ENCODE measurements at regions not wholly inside any gene's neighbourhood (a gene's known extent, or its start where the extent isn't known, plus 50 kb on each side); places are given as distances from the start of the nearest gene placed in this dataset.

- Histone ChIP-seq H2AFZ (ENCODE audit: low read length) (no peak overlapping the region), H4K20me1 (ENCODE audit: low read length) (no peaks in the 10 kb centered on the region), H3K27ac (ENCODE audit: low read length) (no peak overlapping the region), H3K9me3 (ENCODE audit: low read length) (no peaks in the 10 kb centered on the region), H3K9ac (ENCODE audit: low read length) (no peak overlapping the region), H3K9me2 (replicated peaks; ENCODE audit: low read length) (no peaks in the 10 kb centered on the region), H3F3A (ENCODE audit: low read length, unreplicated experiment) (no peaks in the 10 kb centered on the region), H3K4me1 (ENCODE audit: insufficient read depth, low read length) (peaks cover 7% of the 10 kb centered on the region), H3K4me3 (ENCODE audit: low read length) (no peak overlapping the region), H3K36me3 (ENCODE audit: low read depth, low read length) (no peaks in the 10 kb centered on the region), H3K27me3 (ENCODE audit: low read length) (no peaks in the 10 kb centered on the region), H3K79me2 (ENCODE audit: low read length) (no peaks in the 10 kb centered on the region), H3K4me2 (ENCODE audit: low read length) (no peak overlapping the region)
- POLR2A ChIA-PET (ENCODE audit: unreplicated experiment) = no interaction called here
- BruUV-seq (replicated peaks) = no TSS peak
- CTCF ChIA-PET = no interaction called here
- DNase-seq (no peak), ATAC-seq (no peak)
- no peak for TF ChIP-seq EZH2 (IDR thresholded peaks at IDR 0.05; ENCODE audit: low read length, unreplicated experiment)
- TF ChIP-seq EZH2phosphoT487 (IDR thresholded peaks at IDR 0.05; ENCODE audit: borderline replicate concordance, low read length) = no peak
- no peak for TF ChIP-seq CTCF (conservative IDR thresholded peaks at IDR 0.05; ENCODE audit: low read depth, low read length)
- intact Hi-C loops (cut with micrococcal nuclease) = no loop called here
These were observed 139.9 kb downstream of the PALM2AKAP2 start for GRCh38 chr9:109919736-109920408.

GRCh38 chr9:109922617-109923470 lies 142.8 kb downstream of the PALM2AKAP2 start:
- ChIA-PET POLR2A (ENCODE audit: unreplicated experiment) (no interaction called here), CTCF (interaction anchor here (0.5 kb wide), 1 partner anchor 20 kb away, joined by 6 read pairs; no protein-coding TSS in a partner anchor)
- H3F3A ChIP-seq (ENCODE audit: low read length, unreplicated experiment) = no peaks in the 10 kb centered on the region
- no peak overlapping the region for H2AFZ ChIP-seq (ENCODE audit: low read length)
- no peak overlapping the region for H3K4me3 ChIP-seq (ENCODE audit: low read length)
- no peaks in the 10 kb centered on the region for H4K20me1 ChIP-seq (ENCODE audit: low read length)
- no TSS peak for BruUV-seq (replicated peaks)
- no peak for DNase-seq
- H3K9me2 ChIP-seq (replicated peaks; ENCODE audit: low read length) = no peaks in the 10 kb centered on the region
- no peak for TF ChIP-seq CTCF (conservative IDR thresholded peaks at IDR 0.05; ENCODE audit: low read depth, low read length)
- TF ChIP-seq EZH2 (IDR thresholded peaks at IDR 0.05; ENCODE audit: low read length, unreplicated experiment) = no peak
- no peak for TF ChIP-seq EZH2phosphoT487 (IDR thresholded peaks at IDR 0.05; ENCODE audit: borderline replicate concordance, low read length)
- intact Hi-C loops (cut with micrococcal nuclease) = no loop called here
- H3K4me2 ChIP-seq (ENCODE audit: low read length) = no peak overlapping the region
- H3K79me2 ChIP-seq (ENCODE audit: low read length) = no peaks in the 10 kb centered on the region
- H3K4me1 ChIP-seq (ENCODE audit: insufficient read depth, low read length) = peaks cover 7% of the 10 kb centered on the region
- no peak overlapping the region for H3K9ac ChIP-seq (ENCODE audit: low read length)
- H3K9me3 ChIP-seq (ENCODE audit: low read length) = no peaks in the 10 kb centered on the region
- no peaks in the 10 kb centered on the region for H3K36me3 ChIP-seq (ENCODE audit: low read depth, low read length)
- no peaks in the 10 kb centered on the region for H3K27me3 ChIP-seq (ENCODE audit: low read length)
- no peak overlapping the region for H3K27ac ChIP-seq (ENCODE audit: low read length)
- ATAC-seq = no peak

- Histone ChIP-seq H3K36me3 (ENCODE audit: low read depth, low read length) (no peaks in the 10 kb centered on the region), H3K4me1 (ENCODE audit: insufficient read depth, low read length) (peaks cover 7% of the 10 kb centered on the region), H3K4me2 (ENCODE audit: low read length) (no peak overlapping the region), H3F3A (ENCODE audit: low read length, unreplicated experiment) (no peaks in the 10 kb centered on the region), H2AFZ (ENCODE audit: low read length) (peak overlapping the region; percentile 59; the same call in 1 of the 2 replicates), H3K9ac (ENCODE audit: low read length) (no peak overlapping the region), H3K4me3 (ENCODE audit: low read length) (no peak overlapping the region), H3K27me3 (ENCODE audit: low read length) (no peaks in the 10 kb centered on the region), H3K79me2 (ENCODE audit: low read length) (no peaks in the 10 kb centered on the region), H3K9me2 (replicated peaks; ENCODE audit: low read length) (no peaks in the 10 kb centered on the region), H4K20me1 (ENCODE audit: low read length) (no peaks in the 10 kb centered on the region), H3K27ac (ENCODE audit: low read length) (no peak overlapping the region), H3K9me3 (ENCODE audit: low read length) (no peaks in the 10 kb centered on the region)
- TF ChIP-seq EZH2phosphoT487 (IDR thresholded peaks at IDR 0.05; ENCODE audit: borderline replicate concordance, low read length) (no peak), EZH2 (IDR thresholded peaks at IDR 0.05; ENCODE audit: low read length, unreplicated experiment) (no peak), CTCF (conservative IDR thresholded peaks at IDR 0.05; ENCODE audit: low read depth, low read length) (no peak)
- intact Hi-C loops (cut with micrococcal nuclease) = no loop called here
- ChIA-PET POLR2A (ENCODE audit: unreplicated experiment) (no interaction called here), CTCF (no interaction called here)
- no TSS peak for BruUV-seq (replicated peaks)
- DNase-seq (peak; percentile 40), ATAC-seq (peak; percentile 43)
These were observed 143.4 kb downstream of the PALM2AKAP2 start for GRCh38 chr9:109923471-109923760.

All from PC-3 (cell line).